AG09319 (cell line): ENCODE measurements at regions not wholly inside any gene's neighbourhood (a gene's known extent, or its start where the extent isn't known, plus 50 kb on each side); places are given as distances from the start of the nearest gene placed in this dataset.
"Not testable (repeated sequence)": the region's sequence is repeated elsewhere in the genome, so short reads cannot be mapped to it uniquely, and the experiment has no call there.

ENCODE experiments used
- DNase-seq: peaks from one replicate; pipeline ENCODE4 v3.0.0-alpha.2; 2010; ENCODE audit warnings: low read depth; ENCODE audit errors: extremely low read depth
- CTCF ChIP-seq: IDR thresholded peaks from 2 replicates; pipeline ENCODE4 v1.5.1; 2011; ENCODE audit warnings: low read depth, mild to moderate bottlenecking, inconsistent platforms, low read length, moderate library complexity

- no peak for TF ChIP-seq CTCF
- no peak for DNase-seq
These were observed 247.2 kb downstream of the ZIC4 start for GRCh38 chr3:147159141-147159540.

GRCh38 chr3:147157631-147158030 is 248.7 kb downstream of the ZIC4 start:
- TF ChIP-seq CTCF, result no peak
- no peak for DNase-seq

DNA sequence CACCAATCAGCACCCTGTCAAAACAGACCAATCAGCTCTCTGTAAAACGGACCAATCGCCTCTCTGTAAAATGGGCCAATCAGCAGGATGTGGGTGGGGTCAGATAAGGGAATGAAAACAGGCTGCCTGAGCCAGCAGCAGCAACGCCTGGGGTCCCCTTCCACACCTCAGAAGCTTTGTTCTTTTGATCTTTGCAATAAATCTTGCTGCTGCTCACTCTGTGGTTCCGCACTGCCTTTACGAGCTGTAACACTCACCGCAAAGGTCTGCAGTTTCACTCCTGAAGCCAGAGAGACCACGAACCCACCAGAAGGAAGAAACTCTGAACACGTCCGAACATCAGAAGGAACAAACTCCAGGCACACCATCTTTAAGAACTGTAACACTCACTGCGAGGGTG is 251.4 kb downstream of the ZIC4 start:
- not testable (repeated sequence) for DNase-seq

GRCh38 chr3:147153830-147154539 is 252.4 kb downstream of the ZIC4 start:
- TF ChIP-seq CTCF, result no peak
- DNase-seq, result no peak

DNA sequence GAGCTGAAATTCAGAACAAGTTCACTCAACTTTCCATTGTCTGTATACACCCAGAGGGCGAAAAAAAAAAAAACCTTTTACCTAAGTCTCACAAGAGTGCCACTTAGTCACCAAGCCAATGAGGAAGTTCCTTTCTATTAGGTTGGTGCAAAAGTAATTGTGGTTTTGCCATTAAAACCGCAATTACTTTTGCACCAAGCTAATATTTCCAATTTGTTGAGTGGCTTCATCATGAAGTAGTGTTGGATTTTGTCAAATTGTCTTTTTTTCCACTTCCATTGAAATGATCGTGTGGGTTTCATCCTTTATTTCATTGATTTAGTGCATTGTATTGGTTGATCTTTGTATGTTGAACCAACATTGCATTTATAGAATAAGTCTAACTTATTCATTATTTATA is 253.9 kb downstream of the ZIC4 start:
- TF ChIP-seq CTCF, result no peak
- DNase-seq, result no peak

GRCh38 chr3:147141516-147142288 is 264.6 kb downstream of the ZIC4 start:
- DNase-seq, result no peak
- no peak for TF ChIP-seq CTCF

DNA sequence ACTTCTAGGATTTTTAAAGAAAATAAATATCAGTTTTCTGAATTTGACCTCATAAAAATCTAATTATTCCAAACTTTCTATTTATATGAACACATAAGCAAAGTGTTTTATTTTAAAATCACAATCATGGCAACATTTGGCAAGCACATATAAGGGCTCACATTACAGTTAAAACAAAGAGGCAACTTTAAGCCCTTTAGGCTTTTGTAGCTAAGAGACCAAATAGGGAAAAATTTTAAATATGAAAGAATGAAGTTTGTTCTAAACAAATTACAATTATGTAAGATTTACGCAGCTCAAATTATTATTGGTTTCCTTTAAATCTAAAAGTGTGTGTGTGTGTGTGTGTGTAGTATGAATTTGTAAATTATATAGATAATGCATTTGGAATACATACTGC is 267.0 kb downstream of the ZIC4 start:
- no peak for TF ChIP-seq CTCF
- no peak for DNase-seq
